OCI-LY7 (cell line): ENCODE measurements at regions not wholly inside any gene's neighbourhood (a gene's known extent, or its start where the extent isn't known, plus 50 kb on each side); places are given as distances from the start of the nearest gene placed in this dataset.

Experiments
- EZH2phosphoT487 ChIP-seq: fragments of 200-600 bp; sonication (generic); IDR thresholded peaks from 2 replicates; pipeline ENCODE4 v1.6.1; 2018; ENCODE audit warnings: low read depth, borderline replicate concordance, mild to moderate bottlenecking, mixed run types, antibody characterized with exemption, low read length, moderate library complexity, mixed read lengths
- TF ChIP-seq, protein P1 (sequence below): fragments of 200-600 bp; sonication (generic); conservative IDR thresholded peaks from 2 replicates; pipeline ENCODE4 v1.5.1; 2014; ENCODE audit warnings: mild to moderate bottlenecking, antibody characterized with exemption, low read length, moderate library complexity, mixed read lengths

DNA sequence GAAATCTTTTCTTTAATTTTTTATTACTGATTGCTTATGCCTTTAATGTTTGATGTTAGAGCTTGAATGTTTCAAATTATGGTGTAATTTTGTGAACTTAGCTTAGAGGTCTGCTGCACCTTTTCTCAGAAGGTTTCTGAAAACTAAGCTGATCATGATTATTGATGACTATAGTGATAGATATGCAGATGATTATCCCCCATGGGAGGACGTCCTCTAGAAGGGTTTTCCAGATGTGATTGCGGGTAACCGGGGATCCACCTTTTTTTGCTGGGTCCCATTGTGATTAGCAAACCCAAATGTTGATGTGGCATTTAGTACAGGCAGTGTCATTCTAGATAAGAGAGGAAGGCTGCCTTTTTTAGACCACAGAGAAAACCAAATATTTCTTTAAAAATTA lies 272.9 kb downstream of the FBXO8 start:
- TF ChIP-seq, protein P1, sequence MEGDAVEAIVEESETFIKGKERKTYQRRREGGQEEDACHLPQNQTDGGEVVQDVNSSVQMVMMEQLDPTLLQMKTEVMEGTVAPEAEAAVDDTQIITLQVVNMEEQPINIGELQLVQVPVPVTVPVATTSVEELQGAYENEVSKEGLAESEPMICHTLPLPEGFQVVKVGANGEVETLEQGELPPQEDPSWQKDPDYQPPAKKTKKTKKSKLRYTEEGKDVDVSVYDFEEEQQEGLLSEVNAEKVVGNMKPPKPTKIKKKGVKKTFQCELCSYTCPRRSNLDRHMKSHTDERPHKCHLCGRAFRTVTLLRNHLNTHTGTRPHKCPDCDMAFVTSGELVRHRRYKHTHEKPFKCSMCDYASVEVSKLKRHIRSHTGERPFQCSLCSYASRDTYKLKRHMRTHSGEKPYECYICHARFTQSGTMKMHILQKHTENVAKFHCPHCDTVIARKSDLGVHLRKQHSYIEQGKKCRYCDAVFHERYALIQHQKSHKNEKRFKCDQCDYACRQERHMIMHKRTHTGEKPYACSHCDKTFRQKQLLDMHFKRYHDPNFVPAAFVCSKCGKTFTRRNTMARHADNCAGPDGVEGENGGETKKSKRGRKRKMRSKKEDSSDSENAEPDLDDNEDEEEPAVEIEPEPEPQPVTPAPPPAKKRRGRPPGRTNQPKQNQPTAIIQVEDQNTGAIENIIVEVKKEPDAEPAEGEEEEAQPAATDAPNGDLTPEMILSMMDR: no peak
- TF ChIP-seq EZH2phosphoT487: no peak
